ENCODE measurements at regions not wholly inside any gene's neighbourhood (a gene's known extent, or its start where the extent isn't known, plus 50 kb on each side); places are given as distances from the start of the nearest gene placed in this dataset.

GRCh38 chr16:5467552-5467951, 370.0 kb upstream of the EEF2KMT start:
- H3K27ac ChIP-seq (ENCODE audit: low read length) = no peak overlapping the region
- intact Hi-C loops (cut with micrococcal nuclease) = no loop called here
- H3K36me3 ChIP-seq (ENCODE audit: low read depth, low read length) = no peaks in the 10 kb centered on the region
- DNase-seq = no peak
- H3K4me2 ChIP-seq (ENCODE audit: low read length) = no peak overlapping the region
- no peaks in the 10 kb centered on the region for H3K79me2 ChIP-seq (ENCODE audit: low read length)
- no peak for TF ChIP-seq CTCF (conservative IDR thresholded peaks at IDR 0.05; ENCODE audit: low read depth, low read length)
- no peaks in the 10 kb centered on the region for H4K20me1 ChIP-seq (ENCODE audit: low read length)
- ChIA-PET POLR2A (ENCODE audit: unreplicated experiment) (no interaction called here), CTCF (no interaction called here)
- H3K9me3 ChIP-seq (ENCODE audit: low read length) = no peaks in the 10 kb centered on the region
- H3K9me2 ChIP-seq (replicated peaks; ENCODE audit: low read length) = no peaks in the 10 kb centered on the region
- no peak overlapping the region for H3K9ac ChIP-seq (ENCODE audit: low read length)
- no peak for ATAC-seq
- no peaks in the 10 kb centered on the region for H3F3A ChIP-seq (ENCODE audit: low read length, unreplicated experiment)
- H3K4me1 ChIP-seq (ENCODE audit: insufficient read depth, low read length) = no peaks in the 10 kb centered on the region
- H3K4me3 ChIP-seq (ENCODE audit: low read length) = no peak overlapping the region
- no peaks in the 10 kb centered on the region for H3K27me3 ChIP-seq (ENCODE audit: low read length)
- no TSS peak for BruUV-seq (replicated peaks)
- no peak overlapping the region for H2AFZ ChIP-seq (ENCODE audit: low read length)

- POLR2A ChIA-PET (ENCODE audit: unreplicated experiment) = no interaction called here
- H3K79me2 ChIP-seq (ENCODE audit: low read length) = no peaks in the 10 kb centered on the region
Measured at GRCh38 chr16:5466551-5466950, 369.0 kb upstream of the EEF2KMT start.

GRCh38 chr16:5465714-5466113, 368.1 kb upstream of the EEF2KMT start:
- Histone ChIP-seq H2AFZ (ENCODE audit: low read length) (no peak overlapping the region), H3K4me3 (ENCODE audit: low read length) (no peak overlapping the region), H3K27ac (ENCODE audit: low read length) (no peak overlapping the region), H4K20me1 (ENCODE audit: low read length) (no peaks in the 10 kb centered on the region), H3K27me3 (ENCODE audit: low read length) (0 out of 2 replicates have a peak, but pooled peaks cover 4% of the 10 kb centered on the region), H3K4me2 (ENCODE audit: low read length) (no peak overlapping the region), H3K36me3 (ENCODE audit: low read depth, low read length) (no peaks in the 10 kb centered on the region), H3K9ac (ENCODE audit: low read length) (no peak overlapping the region), H3K9me3 (ENCODE audit: low read length) (no peaks in the 10 kb centered on the region), H3K4me1 (ENCODE audit: insufficient read depth, low read length) (no peaks in the 10 kb centered on the region), H3K9me2 (replicated peaks; ENCODE audit: low read length) (no peaks in the 10 kb centered on the region), H3K79me2 (ENCODE audit: low read length) (no peaks in the 10 kb centered on the region), H3F3A (ENCODE audit: low read length, unreplicated experiment) (no peaks in the 10 kb centered on the region)
- BruUV-seq (replicated peaks) = no TSS peak
- no peak for ATAC-seq
- POLR2A ChIA-PET (ENCODE audit: unreplicated experiment) = no interaction called here
- CTCF ChIA-PET = no interaction called here
- TF ChIP-seq EZH2phosphoT487 (IDR thresholded peaks at IDR 0.05; ENCODE audit: borderline replicate concordance, low read length) = no peak
- no peak for TF ChIP-seq EZH2 (IDR thresholded peaks at IDR 0.05; ENCODE audit: low read length, unreplicated experiment)
- no peak for TF ChIP-seq CTCF (conservative IDR thresholded peaks at IDR 0.05; ENCODE audit: low read depth, low read length)
- intact Hi-C loops (cut with micrococcal nuclease) = no loop called here
- no peak for DNase-seq

More at GRCh38 chr16:5466551-5466950, 369.0 kb upstream of the EEF2KMT start:
- no peaks in the 10 kb centered on the region for H3K36me3 ChIP-seq (ENCODE audit: low read depth, low read length)
- DNase-seq (no peak), ATAC-seq (no peak)
- no peak overlapping the region for H2AFZ ChIP-seq (ENCODE audit: low read length)
- no peaks in the 10 kb centered on the region for H3K4me1 ChIP-seq (ENCODE audit: insufficient read depth, low read length)
- H3K9me3 ChIP-seq (ENCODE audit: low read length) = no peaks in the 10 kb centered on the region
- no peaks in the 10 kb centered on the region for H4K20me1 ChIP-seq (ENCODE audit: low read length)
- no TSS peak for BruUV-seq (replicated peaks)
- intact Hi-C loops (cut with micrococcal nuclease) = no loop called here
- CTCF ChIA-PET = no interaction called here
- H3K9ac ChIP-seq (ENCODE audit: low read length) = no peak overlapping the region
- no peaks in the 10 kb centered on the region for H3F3A ChIP-seq (ENCODE audit: low read length, unreplicated experiment)
- H3K4me3 ChIP-seq (ENCODE audit: low read length) = no peak overlapping the region
- 0 out of 2 replicates have a peak, but pooled peaks cover 3% of the 10 kb centered on the region for H3K27me3 ChIP-seq (ENCODE audit: low read length)
- TF ChIP-seq EZH2 (IDR thresholded peaks at IDR 0.05; ENCODE audit: low read length, unreplicated experiment) (no peak), EZH2phosphoT487 (IDR thresholded peaks at IDR 0.05; ENCODE audit: borderline replicate concordance, low read length) (no peak), CTCF (conservative IDR thresholded peaks at IDR 0.05; ENCODE audit: low read depth, low read length) (no peak)
- no peak overlapping the region for H3K27ac ChIP-seq (ENCODE audit: low read length)
- no peak overlapping the region for H3K4me2 ChIP-seq (ENCODE audit: low read length)
- no peaks in the 10 kb centered on the region for H3K9me2 ChIP-seq (replicated peaks; ENCODE audit: low read length)
